ENCODE measurements at regions not wholly inside any gene's neighbourhood (a gene's known extent, or its start where the extent isn't known, plus 50 kb on each side); places are given as distances from the start of the nearest gene placed in this dataset.
"Not testable (repeated sequence)": the region's sequence is repeated elsewhere in the genome, so short reads cannot be mapped to it uniquely, and the experiment has no call there.

- no peak for DNase-seq (ENCODE audit: low spot score)
Observed at GRCh38 chr13:21879263-21879914, 208.5 kb downstream of the FGF9 start.

GRCh38 chr13:21882766-21883165, 211.9 kb downstream of the FGF9 start:
- DNase-seq (ENCODE audit: low spot score): no peak

- no peak for DNase-seq (ENCODE audit: low spot score)
Observed at GRCh38 chr13:21883713-21884112, 212.8 kb downstream of the FGF9 start.

- no peak for DNase-seq (ENCODE audit: low spot score)
Observed at GRCh38 chr13:21884299-21884909, 213.5 kb downstream of the FGF9 start.

GRCh38 chr13:21884965-21885567, 214.2 kb downstream of the FGF9 start:
- DNase-seq (ENCODE audit: low spot score): no peak

GRCh38 chr13:21885714-21886224, 214.9 kb downstream of the FGF9 start:
- DNase-seq (ENCODE audit: low spot score): no peak

GRCh38 chr13:21889651-21890050, 218.8 kb downstream of the FGF9 start:
- DNase-seq (ENCODE audit: low spot score): no peak

- not testable (repeated sequence) for DNase-seq (ENCODE audit: low spot score)
Observed at GRCh38 chr13:21890220-21890619, 219.3 kb downstream of the FGF9 start.

- no peak for DNase-seq (ENCODE audit: low spot score)
Observed at GRCh38 chr13:21894091-21894490, 223.2 kb downstream of the FGF9 start.

- DNase-seq (ENCODE audit: low spot score): no peak
Observed at GRCh38 chr13:21894703-21895699, 224.1 kb downstream of the FGF9 start.

- no peak for DNase-seq (ENCODE audit: low spot score)
Observed at GRCh38 chr13:21895779-21896178, 224.9 kb downstream of the FGF9 start.

- DNase-seq (ENCODE audit: low spot score): no peak
Observed at GRCh38 chr13:21897161-21897560, 226.3 kb downstream of the FGF9 start.

GRCh38 chr13:21898459-21898858, 227.6 kb downstream of the FGF9 start:
- no peak for DNase-seq (ENCODE audit: low spot score)

GRCh38 chr13:21898945-21899344, 228.1 kb downstream of the FGF9 start:
- DNase-seq (ENCODE audit: low spot score): no peak

- DNase-seq (ENCODE audit: low spot score): no peak
Observed at GRCh38 chr13:21901336-21901735, 230.5 kb downstream of the FGF9 start.

GRCh38 chr13:21901811-21902708, 231.2 kb downstream of the FGF9 start:
- peak; percentile 14 for DNase-seq (ENCODE audit: low spot score)

GRCh38 chr13:21902709-21903098, 231.8 kb downstream of the FGF9 start:
- no peak for DNase-seq (ENCODE audit: low spot score)

- DNase-seq (ENCODE audit: low spot score): no peak
Observed at GRCh38 chr13:21905486-21905885, 234.6 kb downstream of the FGF9 start.

- DNase-seq (ENCODE audit: low spot score): no peak
Observed at GRCh38 chr13:21909331-21909730, 238.5 kb downstream of the FGF9 start.

- DNase-seq (ENCODE audit: low spot score): no peak
Observed at GRCh38 chr13:21910546-21910945, 239.7 kb downstream of the FGF9 start.

GRCh38 chr13:21911646-21912298, 240.9 kb downstream of the FGF9 start:
- DNase-seq (ENCODE audit: low spot score): no peak
